Left ventricle myocardium inferior (tissue), 1 donor: ENCODE measurements at regions not wholly inside any gene's neighbourhood (a gene's known extent, or its start where the extent isn't known, plus 50 kb on each side); places are given as distances from the start of the nearest gene placed in this dataset.

Experiments
- DNase-seq: peaks from one replicate; pipeline ENCODE4 v3.0.0-alpha.2; 2020
- H3K27ac ChIP-seq: fragments of 200-600 bp; replicated peaks from 2 replicates; pipeline ENCODE4 v1.8.0; 2021
- H3K27me3 ChIP-seq: fragments of 200-600 bp; 2 replicates; pipeline ENCODE4 v1.8.0; 2021; ENCODE audit warnings: low read depth
- H3K36me3 ChIP-seq: fragments of 200-600 bp; 2 replicates; pipeline ENCODE4 v1.8.0; 2021
- H3K4me1 ChIP-seq: fragments of 200-600 bp; 2 replicates; pipeline ENCODE4 v1.8.0; 2021
- H3K4me3 ChIP-seq: fragments of 200-600 bp; 2 replicates; pipeline ENCODE4 v1.8.0; 2021; ENCODE audit warnings: mild to moderate bottlenecking, moderate library complexity
- H3K9me3 ChIP-seq: fragments of 200-600 bp; replicated peaks from 2 replicates; pipeline ENCODE4 v1.8.0; 2021
- intact Hi-C: fragments of 100-400 bp; cut with micrococcal nuclease; formaldehyde crosslinking; loops from one replicate; pipeline ENCODE4 v1.11.0; 2022
- TF ChIP-seq, protein P1 (sequence below): fragments of 200-600 bp; IDR thresholded peaks from 2 replicates; pipeline ENCODE4 v1.8.0; 2021; ENCODE audit warnings: antibody characterized with exemption, mild to moderate bottlenecking, borderline replicate concordance
- donor health status: DM: no; HTN: yes; CAD: no; lungs with severe emphysema.

GRCh38 chr3:68173012-68173634 lies 518.7 kb upstream of the SUCLG2 start:
- no peak overlapping the region for H3K4me3 ChIP-seq
- DNase-seq, result no peak
- H3K27me3 ChIP-seq, result no peaks in the 10 kb centered on the region
- no peaks in the 10 kb centered on the region for H3K36me3 ChIP-seq
- H3K27ac ChIP-seq, result no peak overlapping the region
- H3K4me1 ChIP-seq, result no peaks in the 10 kb centered on the region
- intact Hi-C loops, result no loop called here
- TF ChIP-seq, protein P1, sequence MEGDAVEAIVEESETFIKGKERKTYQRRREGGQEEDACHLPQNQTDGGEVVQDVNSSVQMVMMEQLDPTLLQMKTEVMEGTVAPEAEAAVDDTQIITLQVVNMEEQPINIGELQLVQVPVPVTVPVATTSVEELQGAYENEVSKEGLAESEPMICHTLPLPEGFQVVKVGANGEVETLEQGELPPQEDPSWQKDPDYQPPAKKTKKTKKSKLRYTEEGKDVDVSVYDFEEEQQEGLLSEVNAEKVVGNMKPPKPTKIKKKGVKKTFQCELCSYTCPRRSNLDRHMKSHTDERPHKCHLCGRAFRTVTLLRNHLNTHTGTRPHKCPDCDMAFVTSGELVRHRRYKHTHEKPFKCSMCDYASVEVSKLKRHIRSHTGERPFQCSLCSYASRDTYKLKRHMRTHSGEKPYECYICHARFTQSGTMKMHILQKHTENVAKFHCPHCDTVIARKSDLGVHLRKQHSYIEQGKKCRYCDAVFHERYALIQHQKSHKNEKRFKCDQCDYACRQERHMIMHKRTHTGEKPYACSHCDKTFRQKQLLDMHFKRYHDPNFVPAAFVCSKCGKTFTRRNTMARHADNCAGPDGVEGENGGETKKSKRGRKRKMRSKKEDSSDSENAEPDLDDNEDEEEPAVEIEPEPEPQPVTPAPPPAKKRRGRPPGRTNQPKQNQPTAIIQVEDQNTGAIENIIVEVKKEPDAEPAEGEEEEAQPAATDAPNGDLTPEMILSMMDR, result no peak
- H3K9me3 ChIP-seq, result peaks cover 62% of the 10 kb centered on the region

DNA sequence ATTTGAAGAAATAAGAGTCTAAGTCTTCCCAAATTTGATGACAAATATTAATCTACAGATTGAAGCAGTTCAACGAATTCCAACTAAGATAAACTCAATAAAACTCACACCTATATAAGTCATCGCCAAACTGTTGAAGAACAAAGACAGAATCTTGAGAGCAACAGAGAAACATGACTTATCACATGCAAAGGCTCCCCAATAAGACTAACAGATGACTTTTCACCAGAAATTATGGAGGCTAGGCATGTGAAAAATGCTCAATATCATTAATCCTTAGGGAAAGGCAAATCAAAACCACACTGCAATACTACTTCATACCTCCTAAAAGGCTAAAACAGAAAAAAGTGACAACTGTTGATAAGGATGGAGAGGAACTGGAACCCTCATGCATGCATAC lies 517.6 kb upstream of the SUCLG2 start:
- Histone ChIP-seq H3K4me3 (no peak overlapping the region), H3K9me3 (peaks cover 62% of the 10 kb centered on the region), H3K27ac (no peak overlapping the region), H3K4me1 (no peaks in the 10 kb centered on the region), H3K27me3 (no peaks in the 10 kb centered on the region), H3K36me3 (no peaks in the 10 kb centered on the region)
- DNase-seq, result no peak
- intact Hi-C loops, result no loop called here
- TF ChIP-seq, protein P1, result no peak

DNA sequence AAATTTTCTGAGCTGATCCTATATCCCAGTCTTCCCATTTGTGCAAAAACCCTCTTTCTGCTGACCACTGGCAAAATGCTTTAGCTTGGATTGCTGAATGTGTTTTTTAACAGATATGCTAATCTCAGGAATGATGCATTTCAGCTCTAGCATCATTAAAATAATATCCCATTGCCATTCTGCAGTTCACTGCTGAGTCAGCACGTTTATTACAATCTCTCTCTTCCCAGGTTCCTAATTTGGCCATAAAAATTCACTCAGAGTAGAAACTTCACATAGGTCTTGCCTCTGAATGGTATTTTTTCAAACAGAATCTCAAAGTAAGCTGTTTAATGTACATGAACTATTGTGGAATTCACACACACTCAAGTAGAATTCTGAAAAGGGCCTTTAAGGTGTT lies 509.6 kb upstream of the SUCLG2 start:
- Histone ChIP-seq H3K4me3 (no peak overlapping the region), H3K27me3 (no peaks in the 10 kb centered on the region), H3K36me3 (no peaks in the 10 kb centered on the region), H3K27ac (no peak overlapping the region), H3K4me1 (no peaks in the 10 kb centered on the region), H3K9me3 (peaks cover 6% of the 10 kb centered on the region)
- intact Hi-C loops, result no loop called here
- TF ChIP-seq, protein P1, result no peak
- DNase-seq, result no peak

DNA sequence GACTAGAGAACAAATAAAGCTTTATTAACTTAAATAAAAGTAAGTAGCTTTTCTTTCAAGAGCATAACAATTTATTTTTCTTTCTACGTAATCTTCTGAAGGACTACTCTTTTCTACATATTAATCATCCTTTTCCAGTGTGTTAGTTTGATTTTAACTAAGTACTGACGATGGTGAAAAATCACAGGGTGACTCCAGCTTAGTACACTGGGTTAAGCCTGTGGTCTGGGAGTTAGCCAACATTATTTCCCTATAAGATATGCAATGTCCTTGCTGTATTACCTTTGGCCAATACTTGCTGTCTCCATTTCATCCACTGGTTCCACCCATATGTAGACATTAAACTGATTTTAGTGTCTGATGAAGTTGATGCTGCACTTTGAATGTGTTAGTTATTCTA lies 508.6 kb upstream of the SUCLG2 start:
- H3K36me3 ChIP-seq, result no peaks in the 10 kb centered on the region
- H3K27me3 ChIP-seq, result no peaks in the 10 kb centered on the region
- TF ChIP-seq, protein P1, result no peak
- H3K9me3 ChIP-seq, result no peaks in the 10 kb centered on the region
- H3K4me3 ChIP-seq, result no peak overlapping the region
- H3K4me1 ChIP-seq, result no peaks in the 10 kb centered on the region
- DNase-seq, result no peak
- intact Hi-C loops, result no loop called here
- H3K27ac ChIP-seq, result no peak overlapping the region

DNA sequence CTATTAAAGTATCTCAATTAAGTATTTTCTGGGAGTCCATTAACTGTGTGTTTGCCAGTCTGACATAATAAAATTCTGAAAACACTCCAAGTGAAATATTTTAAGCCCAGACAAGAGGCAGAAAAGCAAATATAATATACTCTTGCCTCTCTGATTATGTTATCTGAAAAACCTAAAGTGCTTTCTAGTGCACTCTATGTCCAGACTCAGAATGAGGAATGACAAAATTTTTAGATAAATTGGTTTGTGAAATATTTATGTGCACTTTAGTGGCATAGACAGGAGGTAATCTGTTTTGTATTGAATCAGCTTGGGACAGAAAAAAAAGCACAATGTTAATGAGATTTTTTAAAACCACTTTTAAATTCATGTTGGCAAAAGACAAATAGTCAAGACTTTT lies 508.2 kb upstream of the SUCLG2 start:
- H3K4me1 ChIP-seq, result no peaks in the 10 kb centered on the region
- H3K4me3 ChIP-seq, result no peak overlapping the region
- no peak overlapping the region for H3K27ac ChIP-seq
- no peaks in the 10 kb centered on the region for H3K9me3 ChIP-seq
- TF ChIP-seq, protein P1, result no peak
- no peak for DNase-seq
- no peaks in the 10 kb centered on the region for H3K27me3 ChIP-seq
- intact Hi-C loops, result no loop called here
- H3K36me3 ChIP-seq, result no peaks in the 10 kb centered on the region
